ENCODE measurements at regions not wholly inside any gene's neighbourhood (a gene's known extent, or its start where the extent isn't known, plus 50 kb on each side); places are given as distances from the start of the nearest gene placed in this dataset.
"Not testable (repeated sequence)": the region's sequence is repeated elsewhere in the genome, so short reads cannot be mapped to it uniquely, and the experiment has no call there.

- DNase-seq = no peak
These were observed 69.1 kb upstream of the NREP start for GRCh38 chr5:111826064-111826463.

- no peak for DNase-seq
These were observed 63.1 kb upstream of the NREP start for GRCh38 chr5:111820072-111820471.

- not testable (repeated sequence) for DNase-seq
These were observed 62.0 kb upstream of the NREP start for GRCh38 chr5:111819028-111819427.

GRCh38 chr5:111813537-111813936 is 56.5 kb upstream of the NREP start:
- DNase-seq = no peak

- DNase-seq = no peak
These were observed 53.1 kb upstream of the NREP start for GRCh38 chr5:111810112-111810511.

Data from muscle of back (tissue), 3 donors.